ENCODE measurements at regions not wholly inside any gene's neighbourhood (a gene's known extent, or its start where the extent isn't known, plus 50 kb on each side); places are given as distances from the start of the nearest gene placed in this dataset.

DNA sequence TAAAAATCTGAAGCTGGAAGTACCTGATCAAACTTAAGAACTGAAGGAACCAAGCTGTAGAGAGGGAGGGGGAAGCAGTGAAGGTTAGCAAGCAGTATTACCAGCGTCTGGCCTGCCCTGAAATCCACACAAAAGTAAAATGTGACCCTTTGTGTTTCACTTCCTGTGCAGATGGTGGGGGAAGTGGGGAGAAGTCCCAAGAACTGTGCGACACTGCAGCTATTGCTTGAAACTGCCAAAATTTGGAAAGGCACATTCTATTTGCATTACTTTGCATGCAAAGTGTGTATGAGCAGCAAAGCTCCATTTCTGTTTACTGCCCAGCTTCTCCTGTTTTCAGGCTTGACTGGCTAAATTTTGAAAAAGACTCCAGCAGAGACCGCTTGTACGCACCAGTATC is 72.1 kb upstream of the BMAL1 start:
- no peak for TF ChIP-seq CTCF (IDR thresholded peaks at IDR 0.05)
- no peak for TF ChIP-seq ZFX (IDR thresholded peaks at IDR 0.05; ENCODE audit: borderline replicate concordance)
- H3K27ac ChIP-seq = no peak overlapping the region

DNA sequence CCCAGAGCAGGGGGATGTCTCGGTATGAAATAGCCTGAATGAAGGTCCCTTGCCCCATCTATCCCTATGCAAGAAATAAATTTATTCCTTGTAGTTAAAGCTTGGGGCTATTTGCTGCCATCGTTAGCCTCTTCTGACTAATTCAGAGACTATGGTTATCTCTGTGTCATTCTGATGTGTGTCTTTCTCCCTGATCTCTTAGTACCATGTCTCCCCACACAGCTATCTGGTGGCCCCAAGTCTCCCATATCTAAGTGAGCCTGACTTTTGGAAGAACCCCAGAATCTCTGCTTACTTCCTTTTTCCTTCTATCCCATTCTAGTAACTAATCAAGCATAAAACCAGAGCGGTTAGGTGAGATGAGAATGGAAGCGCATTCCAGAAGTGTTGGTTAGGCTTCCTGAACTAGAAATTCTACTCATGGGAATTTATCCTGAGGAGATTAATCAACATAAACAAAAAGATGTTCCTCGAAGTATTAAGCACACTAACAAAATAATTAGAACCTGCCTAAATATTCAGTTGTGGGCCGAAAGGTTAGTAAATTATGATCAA is 71.4 kb upstream of the BMAL1 start:
- no peak for TF ChIP-seq ZFX (IDR thresholded peaks at IDR 0.05; ENCODE audit: borderline replicate concordance)
- TF ChIP-seq CTCF (IDR thresholded peaks at IDR 0.05) = no peak
- no peak overlapping the region for H3K27ac ChIP-seq

DNA sequence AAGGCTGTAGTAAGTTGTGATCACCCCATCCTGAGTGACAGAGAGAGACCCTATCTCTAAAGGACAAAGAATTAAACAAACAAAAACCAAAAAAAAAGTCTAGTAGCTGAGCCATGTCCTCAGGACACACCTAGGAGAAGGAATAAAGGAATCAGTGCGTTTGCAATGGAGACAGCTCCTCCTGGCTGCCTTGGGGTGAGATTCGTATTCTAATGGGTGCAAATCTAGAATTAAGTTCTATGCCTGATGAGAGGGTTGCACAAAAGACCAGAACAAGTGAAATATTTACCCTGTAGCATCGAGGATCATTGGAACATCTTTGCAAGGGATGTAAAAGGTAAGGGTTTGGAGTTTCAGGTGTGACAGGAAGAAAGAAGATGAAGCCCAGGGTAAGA is 70.3 kb upstream of the BMAL1 start:
- H3K27ac ChIP-seq = no peak overlapping the region
- TF ChIP-seq ZFX (IDR thresholded peaks at IDR 0.05; ENCODE audit: borderline replicate concordance) (no peak), CTCF (IDR thresholded peaks at IDR 0.05) (no peak)

DNA sequence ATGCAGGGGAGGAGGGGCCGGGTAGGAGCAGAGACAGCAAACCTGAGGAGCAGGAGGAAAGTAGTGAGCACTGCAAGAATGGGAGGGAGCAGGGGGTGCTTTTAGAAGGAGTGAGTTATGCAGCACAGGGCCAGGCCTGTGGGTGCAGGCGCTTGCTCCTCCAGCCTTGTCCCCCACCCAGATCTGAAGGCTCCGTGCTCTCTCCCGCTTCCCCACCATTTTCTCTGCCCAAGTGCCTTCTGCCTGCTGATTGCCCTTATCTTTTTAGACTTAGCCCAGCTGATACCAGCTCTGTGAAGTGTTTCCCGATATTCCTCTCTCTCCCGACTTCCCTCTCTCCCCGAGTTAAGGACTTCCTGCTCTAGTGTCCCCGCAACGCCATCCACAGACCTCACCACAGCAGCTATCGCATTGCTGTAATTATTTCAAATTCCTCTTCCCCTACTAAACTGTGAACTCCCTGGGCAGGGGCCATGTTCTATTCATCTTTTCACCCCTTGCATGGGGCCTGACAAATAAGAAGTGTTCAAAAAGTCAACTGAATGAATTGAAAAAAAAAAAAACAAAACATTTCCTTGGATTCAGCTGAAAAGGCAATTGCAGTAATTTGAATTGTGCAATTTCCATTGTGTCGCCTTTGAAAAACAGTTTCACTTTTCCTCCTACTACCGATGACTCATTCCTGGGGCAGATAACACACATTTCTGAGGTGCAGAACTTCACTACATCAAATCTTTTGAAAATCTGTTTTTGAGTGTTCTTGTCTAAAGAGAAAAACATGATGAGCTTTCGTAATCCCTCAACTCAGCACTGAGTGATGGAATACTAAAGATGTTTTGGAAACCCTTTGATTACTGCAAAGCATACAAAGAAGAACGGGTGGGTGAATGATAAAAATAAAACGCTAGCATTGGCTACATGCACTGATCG is 69.7 kb upstream of the BMAL1 start:
- no peak overlapping the region for H3K27ac ChIP-seq
- no peak for TF ChIP-seq ZFX (IDR thresholded peaks at IDR 0.05; ENCODE audit: borderline replicate concordance)
- TF ChIP-seq CTCF (IDR thresholded peaks at IDR 0.05) = no peak

DNA sequence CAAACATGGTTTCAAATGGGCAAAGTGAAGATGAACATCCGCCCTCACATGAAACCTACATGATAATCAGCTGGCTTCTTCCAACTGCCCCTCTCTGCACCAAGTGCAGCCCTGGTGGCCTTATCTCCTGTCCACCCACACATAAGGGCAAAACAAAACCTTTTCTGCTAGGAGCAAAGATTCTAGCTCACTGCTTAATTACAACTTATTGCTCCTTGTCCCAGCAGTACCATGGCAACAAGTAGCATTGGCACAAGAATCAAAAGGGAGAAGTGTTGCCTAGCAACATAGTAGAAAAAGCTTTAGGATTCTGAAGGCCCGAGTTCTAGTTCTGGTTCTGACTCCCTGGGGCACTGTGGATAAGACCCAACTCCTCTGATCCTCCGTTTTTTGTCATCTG is 68.7 kb upstream of the BMAL1 start:
- no peak overlapping the region for H3K27ac ChIP-seq
- TF ChIP-seq ZFX (IDR thresholded peaks at IDR 0.05; ENCODE audit: borderline replicate concordance) (no peak), CTCF (IDR thresholded peaks at IDR 0.05) (no peak)

GRCh38 chr11:13209379-13209778 is 68.2 kb upstream of the BMAL1 start:
- H3K27ac ChIP-seq = no peak overlapping the region
- TF ChIP-seq CTCF (IDR thresholded peaks at IDR 0.05) (no peak), ZFX (IDR thresholded peaks at IDR 0.05; ENCODE audit: borderline replicate concordance) (no peak)

GRCh38 chr11:13210424-13210823 is 67.2 kb upstream of the BMAL1 start:
- TF ChIP-seq CTCF (IDR thresholded peaks at IDR 0.05) = peak; percentile 71
- TF ChIP-seq ZFX (IDR thresholded peaks at IDR 0.05; ENCODE audit: borderline replicate concordance) = no peak
- no peak overlapping the region for H3K27ac ChIP-seq

Measured in 22Rv1 (cell line).